Panc1 (cell line): ENCODE measurements at regions not wholly inside any gene's neighbourhood (a gene's known extent, or its start where the extent isn't known, plus 50 kb on each side); places are given as distances from the start of the nearest gene placed in this dataset.

Experiments used
- POLR2AphosphoS5 ChIP-seq: IDR thresholded peaks from 2 replicates; pipeline ENCODE4 v1.6.1; 2012; ENCODE audit warnings: mild to moderate bottlenecking, low read depth, low read length, moderate library complexity
- SIN3A ChIP-seq: IDR thresholded peaks from 2 replicates; pipeline ENCODE4 v1.6.1; 2012; ENCODE audit warnings: low read depth, mild to moderate bottlenecking, low read length, moderate library complexity, borderline replicate concordance; ENCODE audit not compliant: insufficient read depth
- TCF7L2 ChIP-seq: IDR thresholded peaks from 2 replicates; pipeline ENCODE4 v1.6.1; 2011; ENCODE audit warnings: mild to moderate bottlenecking, low read depth, low read length, inconsistent platforms
- TF ChIP-seq, protein P1 (sequence below): fragments of 450-650 bp; IDR thresholded peaks from 2 replicates; pipeline ENCODE4 v1.5.1; 2017; ENCODE audit warnings: mild to moderate bottlenecking
- TF ChIP-seq, protein P2 (sequence below), 2 experiments: IDR thresholded peaks; 2 replicates each; pipeline ENCODE4 v1.6.1; 2011 to 2012; ENCODE audit warnings: low read depth in 2 of 2, control low read depth in 1 of 2, low read length in 1 of 2, mild to moderate bottlenecking in 1 of 2, moderate library complexity in 1 of 2; ENCODE audit not compliant: insufficient read depth in 1 of 2

DNA sequence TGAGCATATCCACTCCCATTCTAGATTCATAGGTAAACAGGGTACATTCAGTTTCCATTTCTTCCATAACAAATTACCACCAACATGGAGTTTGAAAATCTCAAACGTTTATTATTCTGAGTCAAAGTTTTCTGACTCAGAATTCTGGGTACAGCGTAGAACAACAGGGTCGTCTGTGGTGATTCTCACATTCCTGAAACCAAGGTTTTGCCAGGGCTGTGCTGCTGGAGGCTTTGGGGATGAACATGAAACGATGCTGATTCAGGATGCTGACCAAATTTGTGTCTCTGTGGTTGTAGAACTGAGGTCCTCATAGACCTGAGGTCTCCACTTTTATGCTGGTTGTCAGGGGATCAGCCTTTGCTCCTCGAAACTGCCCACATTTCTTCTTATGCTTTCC lies 255.7 kb downstream of the DSEL start:
- TF ChIP-seq, protein P1, sequence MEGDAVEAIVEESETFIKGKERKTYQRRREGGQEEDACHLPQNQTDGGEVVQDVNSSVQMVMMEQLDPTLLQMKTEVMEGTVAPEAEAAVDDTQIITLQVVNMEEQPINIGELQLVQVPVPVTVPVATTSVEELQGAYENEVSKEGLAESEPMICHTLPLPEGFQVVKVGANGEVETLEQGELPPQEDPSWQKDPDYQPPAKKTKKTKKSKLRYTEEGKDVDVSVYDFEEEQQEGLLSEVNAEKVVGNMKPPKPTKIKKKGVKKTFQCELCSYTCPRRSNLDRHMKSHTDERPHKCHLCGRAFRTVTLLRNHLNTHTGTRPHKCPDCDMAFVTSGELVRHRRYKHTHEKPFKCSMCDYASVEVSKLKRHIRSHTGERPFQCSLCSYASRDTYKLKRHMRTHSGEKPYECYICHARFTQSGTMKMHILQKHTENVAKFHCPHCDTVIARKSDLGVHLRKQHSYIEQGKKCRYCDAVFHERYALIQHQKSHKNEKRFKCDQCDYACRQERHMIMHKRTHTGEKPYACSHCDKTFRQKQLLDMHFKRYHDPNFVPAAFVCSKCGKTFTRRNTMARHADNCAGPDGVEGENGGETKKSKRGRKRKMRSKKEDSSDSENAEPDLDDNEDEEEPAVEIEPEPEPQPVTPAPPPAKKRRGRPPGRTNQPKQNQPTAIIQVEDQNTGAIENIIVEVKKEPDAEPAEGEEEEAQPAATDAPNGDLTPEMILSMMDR: no peak
- TF ChIP-seq POLR2AphosphoS5 (no peak), SIN3A (no peak), TCF7L2 (no peak)
- TF ChIP-seq, protein P2, sequence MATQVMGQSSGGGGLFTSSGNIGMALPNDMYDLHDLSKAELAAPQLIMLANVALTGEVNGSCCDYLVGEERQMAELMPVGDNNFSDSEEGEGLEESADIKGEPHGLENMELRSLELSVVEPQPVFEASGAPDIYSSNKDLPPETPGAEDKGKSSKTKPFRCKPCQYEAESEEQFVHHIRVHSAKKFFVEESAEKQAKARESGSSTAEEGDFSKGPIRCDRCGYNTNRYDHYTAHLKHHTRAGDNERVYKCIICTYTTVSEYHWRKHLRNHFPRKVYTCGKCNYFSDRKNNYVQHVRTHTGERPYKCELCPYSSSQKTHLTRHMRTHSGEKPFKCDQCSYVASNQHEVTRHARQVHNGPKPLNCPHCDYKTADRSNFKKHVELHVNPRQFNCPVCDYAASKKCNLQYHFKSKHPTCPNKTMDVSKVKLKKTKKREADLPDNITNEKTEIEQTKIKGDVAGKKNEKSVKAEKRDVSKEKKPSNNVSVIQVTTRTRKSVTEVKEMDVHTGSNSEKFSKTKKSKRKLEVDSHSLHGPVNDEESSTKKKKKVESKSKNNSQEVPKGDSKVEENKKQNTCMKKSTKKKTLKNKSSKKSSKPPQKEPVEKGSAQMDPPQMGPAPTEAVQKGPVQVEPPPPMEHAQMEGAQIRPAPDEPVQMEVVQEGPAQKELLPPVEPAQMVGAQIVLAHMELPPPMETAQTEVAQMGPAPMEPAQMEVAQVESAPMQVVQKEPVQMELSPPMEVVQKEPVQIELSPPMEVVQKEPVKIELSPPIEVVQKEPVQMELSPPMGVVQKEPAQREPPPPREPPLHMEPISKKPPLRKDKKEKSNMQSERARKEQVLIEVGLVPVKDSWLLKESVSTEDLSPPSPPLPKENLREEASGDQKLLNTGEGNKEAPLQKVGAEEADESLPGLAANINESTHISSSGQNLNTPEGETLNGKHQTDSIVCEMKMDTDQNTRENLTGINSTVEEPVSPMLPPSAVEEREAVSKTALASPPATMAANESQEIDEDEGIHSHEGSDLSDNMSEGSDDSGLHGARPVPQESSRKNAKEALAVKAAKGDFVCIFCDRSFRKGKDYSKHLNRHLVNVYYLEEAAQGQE (IDR thresholded peaks at IDR 0.05; ENCODE audit: insufficient read depth in 1 of 2, low read depth in 2 of 2, low read length in 1 of 2): no peak
